ENCODE measurements at regions not wholly inside any gene's neighbourhood (a gene's known extent, or its start where the extent isn't known, plus 50 kb on each side); places are given as distances from the start of the nearest gene placed in this dataset.
A peak's percentile ranks its signal among the peaks of the same experiment; 100 is the strongest.

DNA sequence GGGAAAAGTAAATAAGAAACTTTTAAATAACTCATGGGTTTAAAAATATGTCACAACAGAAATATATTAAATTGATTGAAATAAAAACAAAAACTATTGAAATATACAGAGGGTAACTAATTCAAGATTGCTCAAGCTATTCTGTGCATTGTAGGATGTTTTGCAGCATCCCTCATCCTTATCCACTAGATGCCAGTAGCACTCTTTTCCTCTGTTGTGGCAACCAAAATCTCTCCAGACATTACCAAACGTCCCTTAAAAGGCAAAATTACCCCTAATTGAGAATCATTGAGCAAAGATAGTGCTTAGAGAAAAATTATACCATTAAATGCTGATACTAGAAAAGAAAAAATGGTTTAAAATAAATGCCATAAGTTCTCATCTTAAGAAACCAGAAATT, 682.6 kb downstream of the RWDD3 start:
- intact Hi-C loops (cut with micrococcal nuclease), result no loop called here
- no peak for ATAC-seq
- no peak for DNase-seq

DNA sequence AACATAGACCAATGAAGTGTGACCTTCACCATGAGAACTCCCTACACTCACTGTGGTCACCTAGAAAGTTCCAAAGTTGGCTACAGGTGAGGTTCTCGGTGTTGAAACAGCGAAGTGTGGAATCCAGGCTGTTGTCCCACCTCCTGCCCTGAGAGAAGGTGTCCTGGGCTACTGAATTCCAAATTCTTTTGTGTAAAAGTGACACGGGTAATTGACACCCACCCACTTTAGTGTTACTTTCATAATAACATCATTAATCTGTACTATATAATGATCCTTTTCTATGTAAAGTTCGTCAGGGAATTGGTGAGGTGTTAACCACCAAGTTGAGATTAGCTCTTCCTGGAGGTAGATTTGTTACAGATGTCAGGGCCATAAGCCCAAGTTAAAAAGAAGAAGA, 690.7 kb downstream of the RWDD3 start:
- ATAC-seq, result no peak
- DNase-seq, result no peak
- intact Hi-C loops (cut with micrococcal nuclease), result no loop called here

DNA sequence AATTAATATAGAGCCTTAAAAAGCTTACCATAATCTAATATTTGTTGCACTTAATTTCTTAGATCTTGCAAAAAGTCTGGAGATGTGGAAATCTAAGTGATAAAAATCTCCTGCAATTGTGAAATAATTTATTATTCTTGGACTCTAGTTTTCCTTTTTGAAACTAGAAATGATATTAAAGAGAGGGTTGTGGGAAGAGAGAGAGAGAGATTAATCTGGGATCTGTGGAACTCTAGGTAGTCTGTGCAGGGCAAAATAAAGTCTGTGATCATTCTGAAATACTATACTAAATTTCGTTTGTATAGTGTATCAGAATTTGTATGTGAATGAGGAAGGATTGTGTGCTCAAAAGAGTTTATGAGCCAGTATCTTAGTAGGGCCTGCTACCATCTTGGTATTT, 692.3 kb downstream of the RWDD3 start:
- DNase-seq (no peak), ATAC-seq (peak; percentile 52)
- intact Hi-C loops (cut with micrococcal nuclease), result no loop called here

DNA sequence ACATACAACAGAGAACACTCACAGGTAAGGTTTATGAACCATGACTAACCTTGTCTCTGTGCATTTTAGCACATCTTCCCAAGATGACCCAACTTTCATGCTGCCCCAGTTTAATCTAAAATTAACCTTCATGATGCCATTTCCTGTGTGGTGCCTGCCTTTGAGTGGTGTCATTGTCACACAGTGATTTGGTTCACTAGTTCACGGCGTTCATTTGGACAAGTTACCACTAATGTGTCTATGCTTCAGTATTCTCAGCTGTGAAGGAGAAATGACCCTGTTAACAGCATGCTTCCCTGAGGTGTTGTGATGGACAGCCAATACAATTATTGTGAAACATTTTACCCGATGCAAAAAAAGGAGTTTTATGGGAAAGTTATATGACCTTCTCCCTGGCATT, 693.1 kb downstream of the RWDD3 start:
- intact Hi-C loops (cut with micrococcal nuclease), result no loop called here
- ATAC-seq, result peak; percentile 23

DNA sequence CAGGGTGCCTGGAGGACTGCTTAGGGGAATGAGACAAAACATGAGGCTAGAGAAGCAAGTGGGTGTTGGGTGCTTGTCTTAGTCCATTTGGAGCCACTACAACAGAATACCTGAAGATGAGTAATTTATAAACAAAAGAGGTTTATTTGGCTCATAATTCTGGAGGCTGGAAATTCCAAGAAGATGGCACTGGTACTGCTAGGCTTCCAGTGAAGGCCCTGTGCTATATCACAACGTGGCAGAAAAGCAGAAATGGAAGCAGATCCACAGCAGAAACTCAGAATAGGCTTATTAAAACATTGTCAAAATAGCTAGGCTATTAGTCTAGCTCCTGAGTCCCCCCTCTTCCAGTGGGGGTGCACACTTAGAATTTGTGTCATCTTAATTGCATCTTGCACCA, 701.7 kb downstream of the RWDD3 start:
- intact Hi-C loops (cut with micrococcal nuclease), result no loop called here
- ATAC-seq, result no peak
- no peak for DNase-seq

More for the DNA sequence above, 693.1 kb downstream of the RWDD3 start:
- DNase-seq, result no peak

DNA sequence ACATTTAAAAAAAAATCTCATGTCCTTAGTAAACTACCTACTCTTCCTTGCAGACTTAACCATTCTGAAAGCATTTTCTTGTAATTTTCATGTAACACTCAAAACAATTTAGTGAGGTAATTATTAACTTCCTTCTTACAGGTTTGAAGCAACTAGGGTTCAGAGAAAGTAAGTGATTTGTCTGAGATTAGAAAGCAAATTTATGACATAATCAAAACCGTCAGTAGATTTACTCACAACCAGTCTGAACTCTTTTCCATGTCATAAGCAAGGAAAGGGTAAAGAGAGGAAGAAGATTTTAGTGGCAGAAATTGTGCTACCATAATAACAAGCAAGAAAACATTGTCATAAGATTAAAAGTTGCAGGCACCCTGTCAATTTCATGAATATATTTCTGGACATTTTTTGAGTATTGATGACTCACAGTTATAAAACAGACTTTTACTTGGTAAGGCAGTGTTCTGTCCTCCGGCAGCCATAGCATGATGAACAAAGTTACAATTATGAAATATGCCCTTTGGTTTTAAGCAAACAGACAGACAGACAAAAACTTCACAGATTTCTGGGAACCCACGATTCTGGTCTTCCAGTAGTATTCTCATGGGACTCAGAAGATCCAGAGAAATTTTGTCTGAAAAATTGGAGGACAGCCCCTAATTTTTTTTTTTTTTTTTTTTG, 707.2 kb downstream of the RWDD3 start:
- intact Hi-C loops (cut with micrococcal nuclease), result no loop called here
- DNase-seq (no peak), ATAC-seq (no peak)

DNA sequence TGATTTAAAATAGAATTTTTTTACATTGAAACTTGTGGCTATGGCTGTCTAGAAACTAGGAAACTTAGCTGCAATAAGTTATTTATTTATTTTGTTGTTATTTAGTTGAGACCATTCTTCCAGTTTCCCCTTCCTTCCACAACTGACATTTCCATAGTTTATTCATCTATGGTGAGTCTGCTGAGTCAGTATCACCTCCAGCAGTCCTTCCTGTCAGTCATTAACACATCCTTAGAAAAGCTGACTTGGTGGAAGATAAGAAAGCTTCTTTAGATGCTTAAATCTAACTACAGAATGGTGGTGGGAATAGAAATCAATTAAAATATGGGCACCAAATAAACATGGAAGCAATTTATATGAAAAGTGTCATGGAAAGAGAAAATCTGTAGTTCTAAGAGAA, 714.0 kb downstream of the RWDD3 start:
- intact Hi-C loops (cut with micrococcal nuclease), result no loop called here
- DNase-seq (no peak), ATAC-seq (no peak)

DNA sequence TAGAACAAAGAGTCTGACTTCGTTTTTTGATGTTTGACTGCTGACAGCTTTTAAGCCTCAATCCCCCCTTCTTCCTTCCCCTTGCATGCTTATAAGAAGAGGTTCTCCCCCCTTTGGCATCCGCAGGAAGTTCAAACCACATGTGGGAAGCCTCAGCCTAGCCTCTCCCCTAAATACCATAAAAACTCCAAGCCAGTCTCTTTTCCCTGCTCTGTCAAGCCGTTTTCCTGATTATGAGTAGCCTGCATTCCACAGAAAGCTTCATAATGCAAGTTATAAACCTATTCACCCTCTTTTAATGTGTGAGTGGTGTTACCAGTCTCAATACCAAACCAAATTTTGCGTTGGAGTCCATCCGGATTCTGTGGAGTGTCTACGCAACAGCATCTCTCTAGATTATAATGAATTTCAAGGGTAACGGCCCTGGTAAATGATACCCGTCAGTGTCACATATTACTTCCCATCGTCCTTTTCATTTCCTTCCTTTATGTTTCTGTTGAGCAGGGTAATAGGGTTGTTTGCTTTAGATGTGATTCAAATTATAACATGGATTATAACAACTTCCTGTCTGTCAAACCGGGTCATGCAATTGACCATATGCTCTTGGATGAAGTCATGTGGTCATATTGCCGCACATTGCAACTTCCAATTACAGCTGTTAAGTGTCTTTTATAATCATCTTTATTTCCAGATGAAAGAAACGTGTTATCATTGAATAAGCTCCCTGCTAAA, 717.5 kb downstream of the RWDD3 start:
- DNase-seq (no peak), ATAC-seq (no peak)
- intact Hi-C loops (cut with micrococcal nuclease), result no loop called here

DNA sequence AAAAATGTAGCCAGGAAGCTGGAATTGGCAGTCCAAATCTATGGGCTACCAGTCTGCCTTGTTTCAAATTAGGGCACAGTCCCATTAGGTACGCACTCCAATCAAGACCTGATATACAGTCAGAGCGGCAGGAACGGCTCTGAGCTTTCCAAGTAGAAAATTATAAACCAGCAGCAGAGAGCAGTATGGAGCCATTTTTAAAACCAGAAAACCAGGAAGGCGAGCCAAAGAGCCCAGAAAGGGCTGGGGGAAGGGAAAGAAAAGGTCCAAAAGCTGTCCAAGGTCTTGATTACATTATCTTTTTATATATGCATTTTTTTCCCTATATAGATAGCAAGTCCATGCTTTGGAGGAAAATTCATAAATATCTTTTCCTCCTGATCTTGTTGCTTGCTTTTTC, 719.0 kb downstream of the RWDD3 start:
- no peak for DNase-seq
- ATAC-seq, result no peak
- intact Hi-C loops (cut with micrococcal nuclease), result no loop called here

DNA sequence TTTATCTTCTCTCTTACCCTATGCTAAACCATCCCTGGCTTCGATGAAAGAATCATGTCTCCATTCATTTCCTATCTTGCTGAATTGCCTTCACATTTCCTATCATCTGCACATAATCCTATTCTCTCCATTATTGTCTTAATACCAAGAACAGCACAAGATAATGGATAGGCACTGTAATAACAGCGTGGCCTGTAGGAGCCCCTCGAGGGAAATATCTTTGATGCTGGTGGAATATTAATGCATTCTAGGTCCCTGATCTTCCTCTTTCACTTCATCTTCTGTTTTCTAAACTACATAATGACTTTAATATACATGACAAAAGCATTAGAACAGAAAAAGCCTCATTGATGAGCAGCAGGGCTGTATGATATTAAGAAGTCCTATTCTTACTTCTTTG, 720.6 kb downstream of the RWDD3 start:
- DNase-seq (no peak), ATAC-seq (no peak)
- intact Hi-C loops (cut with micrococcal nuclease), result no loop called here

DNA sequence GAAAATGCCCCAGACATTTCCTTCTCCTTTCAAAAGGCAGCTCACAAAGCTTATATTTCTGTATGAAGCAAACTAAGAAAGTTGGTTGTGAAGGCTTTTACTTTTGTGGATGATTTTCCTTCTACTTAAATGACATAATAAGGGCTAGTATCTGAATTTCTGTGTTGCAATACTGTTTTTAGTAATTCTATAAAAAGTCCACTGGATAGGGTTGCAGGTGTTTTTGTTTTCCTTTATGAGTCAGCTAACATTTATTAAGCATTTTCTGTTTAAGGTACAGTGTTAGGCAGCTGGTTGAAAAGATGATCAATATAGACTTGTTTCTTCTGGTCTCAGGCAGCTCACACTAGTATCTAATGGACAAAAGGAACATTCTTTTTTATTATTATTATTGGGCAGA, 722.2 kb downstream of the RWDD3 start:
- intact Hi-C loops (cut with micrococcal nuclease), result no loop called here
- no peak for ATAC-seq
- DNase-seq, result no peak

DNA sequence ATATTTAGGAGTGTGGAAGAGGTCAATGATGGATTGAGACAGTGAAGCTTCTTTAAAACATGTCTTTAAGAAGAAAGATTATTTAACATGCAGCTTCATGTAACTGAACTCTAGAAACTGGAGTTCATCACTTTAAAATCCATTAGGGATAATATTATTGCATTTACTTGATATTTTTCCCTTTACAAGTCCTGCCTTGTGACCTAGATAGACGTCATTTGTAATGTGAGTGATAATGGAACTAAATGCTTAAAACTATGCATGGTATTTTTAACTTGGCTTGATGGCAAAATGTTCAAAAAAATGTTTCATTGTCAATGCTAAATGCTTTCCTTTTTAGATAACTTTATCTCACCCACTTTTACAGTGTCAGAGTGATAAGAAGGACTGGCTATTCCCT, 723.7 kb downstream of the RWDD3 start:
- intact Hi-C loops (cut with micrococcal nuclease), result no loop called here
- DNase-seq (no peak), ATAC-seq (no peak)

DNA sequence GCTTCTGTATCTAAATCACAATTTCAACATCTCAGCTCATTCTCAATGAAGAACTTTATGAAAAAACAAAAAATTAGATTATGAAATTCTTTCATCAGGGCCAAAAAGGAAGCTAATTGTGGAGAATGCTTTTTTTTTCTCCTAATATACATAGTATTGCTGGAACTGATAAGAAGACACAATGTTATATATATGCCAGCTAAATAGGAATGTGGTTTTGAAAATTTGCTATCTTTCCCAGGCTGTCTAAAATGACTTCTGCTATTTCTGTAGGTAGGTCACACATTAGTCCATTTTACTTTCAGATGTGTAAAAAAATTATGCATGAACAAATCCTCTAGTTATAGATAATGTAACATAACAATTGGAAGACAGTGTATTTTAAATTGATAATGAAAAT, 732.9 kb downstream of the RWDD3 start:
- DNase-seq, result no peak
- no peak for ATAC-seq
- intact Hi-C loops (cut with micrococcal nuclease), result no loop called here

DNA sequence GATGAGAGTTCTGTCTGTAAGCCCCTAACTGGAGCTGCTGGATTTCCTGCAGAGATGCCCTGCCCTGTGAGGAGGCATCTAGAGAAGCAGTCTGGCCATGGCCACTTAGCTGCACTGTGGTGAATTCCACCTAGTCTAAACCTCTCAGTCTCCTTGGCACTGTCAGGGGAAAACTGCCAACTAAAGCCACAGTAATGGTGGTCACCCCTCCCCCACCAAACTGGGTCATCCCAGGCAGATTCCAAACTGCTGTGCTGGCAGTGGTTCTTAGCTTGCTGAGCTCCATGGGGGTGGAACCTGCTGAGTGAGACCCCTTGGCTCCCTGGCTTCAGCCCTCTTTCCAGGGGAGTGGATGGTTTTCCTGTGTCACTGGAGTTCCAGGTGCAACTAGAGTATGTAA, 740.6 kb downstream of the RWDD3 start:
- DNase-seq, result no peak
- intact Hi-C loops (cut with micrococcal nuclease), result no loop called here
- no peak for ATAC-seq

DNA sequence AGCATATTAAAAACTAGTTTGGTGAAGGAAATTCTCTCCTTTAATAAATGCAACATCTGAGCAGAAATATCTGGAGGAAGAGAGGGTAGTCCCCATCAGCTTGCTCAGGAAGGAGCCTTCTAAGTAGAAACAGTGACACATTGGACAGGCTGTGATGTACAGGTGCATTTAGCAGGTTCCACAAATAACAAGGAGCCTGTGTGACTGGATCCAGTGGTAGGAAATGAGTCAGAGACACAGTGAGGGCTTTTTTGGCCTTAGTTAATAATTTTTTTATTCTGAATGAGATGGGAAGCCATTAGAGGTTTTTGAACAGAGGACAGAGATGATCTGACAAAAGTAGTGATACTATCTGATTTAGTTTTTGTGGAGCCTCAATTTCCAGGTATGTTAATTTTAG, 738.9 kb upstream of the PTBP2 start:
- no peak for ATAC-seq
- intact Hi-C loops (cut with micrococcal nuclease), result no loop called here
- no peak for DNase-seq

DNA sequence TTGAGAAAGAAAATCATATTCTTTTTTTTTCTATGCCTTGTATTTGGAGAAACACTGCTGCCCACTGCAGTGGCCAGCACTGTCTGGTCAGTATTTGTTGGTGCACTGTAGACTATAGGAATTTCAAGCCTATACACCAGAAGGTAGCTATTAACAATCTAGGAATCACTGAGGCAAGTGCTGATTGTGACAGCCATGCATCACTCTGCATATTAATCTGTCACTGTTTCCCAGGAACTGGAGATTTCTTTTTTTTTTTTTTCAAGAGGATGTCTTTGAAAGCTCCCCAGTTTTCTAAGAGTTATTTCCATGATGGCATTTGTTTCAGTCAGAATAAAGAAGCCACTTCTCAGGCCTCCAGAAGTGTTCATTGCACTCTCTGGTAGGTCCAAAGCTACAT, 737.8 kb upstream of the PTBP2 start:
- no peak for ATAC-seq
- intact Hi-C loops (cut with micrococcal nuclease), result no loop called here
- no peak for DNase-seq

DNA sequence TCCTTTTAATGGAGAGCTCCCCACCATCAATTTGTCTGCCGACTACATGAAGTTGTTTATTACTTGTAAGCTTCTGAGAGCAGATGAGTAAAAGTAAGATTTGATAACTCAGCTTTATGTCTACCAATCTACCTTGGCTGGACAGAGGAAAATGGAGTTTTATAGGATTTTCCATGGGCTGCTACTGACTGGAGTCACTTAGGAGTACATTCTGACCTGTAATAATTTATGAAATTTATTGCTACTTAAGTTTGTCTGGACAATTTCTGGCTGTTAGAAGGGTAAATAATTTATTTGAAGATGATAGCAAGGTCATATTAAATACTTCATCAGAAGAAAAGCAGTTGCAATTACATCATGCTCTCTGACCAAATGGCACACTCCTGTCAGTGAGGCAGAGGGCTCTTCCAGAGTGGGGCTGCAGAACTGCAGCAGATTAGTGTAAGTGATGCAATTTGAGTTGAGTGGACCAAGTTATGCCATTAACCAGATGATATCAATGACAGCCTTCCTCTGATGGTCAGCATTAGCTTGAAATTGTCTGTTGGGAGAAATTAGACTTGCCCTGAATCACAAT, 736.7 kb upstream of the PTBP2 start:
- ATAC-seq (no peak), DNase-seq (no peak)
- intact Hi-C loops (cut with micrococcal nuclease), result no loop called here

DNA sequence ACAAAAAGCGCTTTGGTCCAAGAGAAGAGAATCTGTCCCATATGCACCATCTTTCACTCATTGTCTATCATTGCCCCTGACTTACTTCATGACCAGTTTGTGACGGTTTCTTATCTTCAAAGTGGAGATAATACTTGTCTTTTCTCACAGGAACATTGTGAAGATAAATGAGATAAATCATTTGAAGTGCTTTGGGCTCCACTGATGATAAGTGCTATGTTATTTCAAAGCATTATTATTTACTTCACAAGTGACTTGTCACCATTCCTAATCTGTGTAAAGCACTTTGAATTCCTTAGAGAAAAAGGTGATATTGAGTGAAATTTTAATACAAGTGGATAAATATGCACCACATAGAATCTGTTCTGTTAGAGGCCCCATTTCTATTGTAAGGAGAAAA, 731.6 kb upstream of the PTBP2 start:
- ATAC-seq (no peak), DNase-seq (no peak)
- intact Hi-C loops (cut with micrococcal nuclease), result no loop called here

DNA sequence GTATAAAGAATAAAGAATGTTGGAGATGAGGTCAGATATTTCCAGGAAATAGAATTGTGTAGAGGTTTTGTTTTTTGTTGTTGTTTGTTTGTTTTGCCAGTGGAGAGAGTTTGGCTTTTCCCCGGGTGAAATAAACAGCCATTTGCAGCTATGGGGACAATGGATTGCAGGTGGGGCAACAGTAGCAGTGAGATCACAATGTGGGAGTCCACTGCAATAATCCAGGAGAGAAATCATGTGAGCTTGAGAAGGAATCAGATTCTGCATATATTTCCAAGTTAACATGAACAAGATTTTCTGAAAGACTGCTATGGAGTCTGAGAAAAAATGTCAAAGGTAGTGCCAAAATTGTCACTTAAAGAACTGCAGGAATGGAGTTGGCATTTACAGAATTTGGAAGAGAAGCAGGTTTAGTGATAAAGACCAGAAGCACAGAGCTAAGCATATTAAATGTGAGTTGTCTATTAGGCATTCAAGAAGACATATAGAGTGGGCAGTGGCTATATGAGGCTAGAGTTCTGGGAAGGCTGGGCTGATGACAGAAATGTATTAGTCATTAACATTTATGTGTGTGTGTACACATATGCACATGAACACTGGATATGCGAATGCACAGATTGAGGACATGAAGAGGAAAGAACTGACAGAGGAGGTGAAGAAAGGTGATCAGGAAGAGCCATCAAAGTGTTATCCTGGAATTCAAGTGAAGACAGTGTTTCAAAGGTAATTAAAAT, 729.6 kb upstream of the PTBP2 start:
- intact Hi-C loops (cut with micrococcal nuclease), result no loop called here
- ATAC-seq, result no peak
- no peak for DNase-seq

DNA sequence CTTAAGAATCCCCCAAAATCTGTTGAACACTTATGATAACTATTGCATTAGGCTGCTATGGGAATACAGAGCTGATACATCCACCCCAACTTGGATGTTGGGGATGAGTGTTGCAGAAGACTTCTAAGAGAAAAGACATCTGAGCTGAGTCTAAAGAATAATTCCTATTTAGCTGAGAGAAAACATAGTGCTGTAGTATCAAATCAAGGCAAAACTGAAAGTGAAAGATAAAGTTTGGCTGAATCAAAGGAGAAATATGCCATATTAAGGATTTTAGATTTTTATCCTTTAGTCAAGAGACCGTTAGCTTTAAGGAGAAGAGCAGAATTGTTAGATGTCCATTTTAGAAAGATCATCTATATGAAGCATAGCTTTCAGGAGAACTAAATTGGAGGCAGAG, 726.9 kb upstream of the PTBP2 start:
- DNase-seq (no peak), ATAC-seq (no peak)

More for the DNA sequence above, 726.9 kb upstream of the PTBP2 start:
- intact Hi-C loops (cut with micrococcal nuclease), result no loop called here
